Endodermal cell (in vitro differentiated cells): ENCODE measurements at regions not wholly inside any gene's neighbourhood (a gene's known extent, or its start where the extent isn't known, plus 50 kb on each side); places are given as distances from the start of the nearest gene placed in this dataset.

ENCODE experiments used
- DNase-seq: peaks from one replicate; pipeline ENCODE4 v3.0.0-alpha.2; 2017
- H3K27ac ChIP-seq: 2 replicates; pipeline ENCODE4 v1.5.1; 2013; ENCODE audit warnings: mild to moderate bottlenecking, low read depth, low read length, moderate library complexity
- H3K27me3 ChIP-seq: 2 replicates; pipeline ENCODE4 v1.6.1; 2013; ENCODE audit warnings: mild to moderate bottlenecking, low read length, moderate library complexity; ENCODE audit not compliant: insufficient read depth, control insufficient read depth, poor library complexity, severe bottlenecking
- H3K36me3 ChIP-seq: 2 replicates; pipeline ENCODE4 v1.7.0; 2013; ENCODE audit warnings: mild to moderate bottlenecking, low read length, moderate library complexity; ENCODE audit not compliant: control insufficient read depth, insufficient read depth
- H3K4me1 ChIP-seq: one replicate; pipeline ENCODE4 v1.7.0; 2013; ENCODE audit warnings: low read length; ENCODE audit not compliant: control insufficient read depth, insufficient read depth
- H3K4me3 ChIP-seq: 2 replicates; pipeline ENCODE4 v1.5.1; 2013; ENCODE audit warnings: mild to moderate bottlenecking, low read length, moderate library complexity
- H3K9ac ChIP-seq: 2 replicates; pipeline ENCODE4 v1.6.1; 2013; ENCODE audit warnings: mild to moderate bottlenecking, low read length, moderate library complexity; ENCODE audit not compliant: poor library complexity, severe bottlenecking; ENCODE audit errors: extremely low read depth
- H3K9me3 ChIP-seq: 2 replicates; pipeline ENCODE4 v1.6.1; 2013; ENCODE audit warnings: mild to moderate bottlenecking, low read length, moderate library complexity; ENCODE audit not compliant: control insufficient read depth
- H3K27ac Mint-ChIP-seq: 2 replicates; pipeline ENCODE4 v1.8.0; 2020; ENCODE audit warnings: mixed read lengths
- H3K27me3 Mint-ChIP-seq: 2 replicates; pipeline ENCODE4 v1.8.0; 2021; ENCODE audit warnings: mild to moderate bottlenecking, mixed read lengths; ENCODE audit not compliant: insufficient read depth
- H3K36me3 Mint-ChIP-seq: 2 replicates; pipeline ENCODE4 v1.8.0; 2020; ENCODE audit warnings: low read depth, mixed read lengths
- H3K4me1 Mint-ChIP-seq: 2 replicates; pipeline ENCODE4 v1.8.0; 2020; ENCODE audit warnings: mixed read lengths
- H3K4me3 Mint-ChIP-seq: 2 replicates; pipeline ENCODE4 v1.8.0; 2020; ENCODE audit warnings: mild to moderate bottlenecking, moderate library complexity, mixed read lengths
- H3K9me3 Mint-ChIP-seq: 2 replicates; pipeline ENCODE4 v1.8.0; 2020; ENCODE audit warnings: mild to moderate bottlenecking, mixed read lengths
- WGBS, 2 experiments: methylation state at CpG; one replicate each; pipeline versions ENCODE4 v1.1.5 to v1.1.7; 2013; ENCODE audit warnings: missing lambda C conversion rate in 2 of 2, mixed read lengths in 1 of 2; ENCODE audit not compliant: insufficient coverage in 1 of 2, insufficient read length in 1 of 2; 5-methylcytosine and 5-hydroxymethylcytosine counted together
- TF ChIP-seq, protein P1 (sequence below): fragments of 200-600 bp; sonication (generic); conservative IDR thresholded peaks from 2 replicates; pipeline ENCODE4 v1.5.0; 2021; ENCODE audit warnings: antibody characterized with exemption, mild to moderate bottlenecking

- Mint-ChIP-seq H3K4me3 (no peak overlapping the region), H3K4me1 (peaks cover 12% of the 10 kb centered on the region), H3K9me3 (peaks cover 11% of the 10 kb centered on the region), H3K27ac (no peak overlapping the region), H3K36me3 (no peaks in the 10 kb centered on the region), H3K27me3 (no peaks in the 10 kb centered on the region)
- WGBS, 2 experiments, result 90 to 94% methylated on average over 8 to 9 of the region's 9 CpGs
- Histone ChIP-seq H3K27me3 (no peaks in the 10 kb centered on the region), H3K36me3 (no peaks in the 10 kb centered on the region), H3K4me3 (no peak overlapping the region), H3K4me1 (no peaks in the 10 kb centered on the region), H3K9me3 (no peaks in the 10 kb centered on the region), H3K9ac (no peak overlapping the region), H3K27ac (no peak overlapping the region)
- no peak for DNase-seq
- TF ChIP-seq, protein P1, sequence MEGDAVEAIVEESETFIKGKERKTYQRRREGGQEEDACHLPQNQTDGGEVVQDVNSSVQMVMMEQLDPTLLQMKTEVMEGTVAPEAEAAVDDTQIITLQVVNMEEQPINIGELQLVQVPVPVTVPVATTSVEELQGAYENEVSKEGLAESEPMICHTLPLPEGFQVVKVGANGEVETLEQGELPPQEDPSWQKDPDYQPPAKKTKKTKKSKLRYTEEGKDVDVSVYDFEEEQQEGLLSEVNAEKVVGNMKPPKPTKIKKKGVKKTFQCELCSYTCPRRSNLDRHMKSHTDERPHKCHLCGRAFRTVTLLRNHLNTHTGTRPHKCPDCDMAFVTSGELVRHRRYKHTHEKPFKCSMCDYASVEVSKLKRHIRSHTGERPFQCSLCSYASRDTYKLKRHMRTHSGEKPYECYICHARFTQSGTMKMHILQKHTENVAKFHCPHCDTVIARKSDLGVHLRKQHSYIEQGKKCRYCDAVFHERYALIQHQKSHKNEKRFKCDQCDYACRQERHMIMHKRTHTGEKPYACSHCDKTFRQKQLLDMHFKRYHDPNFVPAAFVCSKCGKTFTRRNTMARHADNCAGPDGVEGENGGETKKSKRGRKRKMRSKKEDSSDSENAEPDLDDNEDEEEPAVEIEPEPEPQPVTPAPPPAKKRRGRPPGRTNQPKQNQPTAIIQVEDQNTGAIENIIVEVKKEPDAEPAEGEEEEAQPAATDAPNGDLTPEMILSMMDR, result no peak
Observed at GRCh38 chr3:46110701-46111493, 83.6 kb upstream of the XCR1 start.

DNA sequence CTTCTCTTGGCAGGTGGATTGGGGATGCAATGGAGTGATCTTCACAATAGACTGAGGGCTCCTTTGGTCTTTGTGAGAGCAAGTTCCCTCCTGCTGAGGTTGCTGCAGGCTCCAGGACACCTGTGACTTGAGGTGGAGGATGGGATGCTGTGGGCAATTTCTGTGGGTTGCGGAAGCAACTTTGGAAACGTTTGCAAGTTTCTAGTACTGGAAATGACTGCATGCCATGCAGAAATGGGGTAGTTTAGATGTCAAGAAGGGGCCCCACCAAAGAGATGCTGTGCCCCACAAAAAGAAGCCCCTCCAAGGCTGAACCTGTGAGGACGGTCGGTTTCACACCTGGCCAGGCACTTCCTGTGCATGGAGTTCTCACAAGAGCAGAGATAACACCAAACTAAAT, 80.4 kb upstream of the XCR1 start:
- no peak overlapping the region for H3K9ac ChIP-seq
- H3K4me3 ChIP-seq, result no peak overlapping the region
- Mint-ChIP-seq H3K4me1 (peaks cover 6% of the 10 kb centered on the region), H3K9me3 (no peaks in the 10 kb centered on the region), H3K4me3 (no peak overlapping the region), H3K27ac (no peak overlapping the region), H3K36me3 (no peaks in the 10 kb centered on the region), H3K27me3 (no peaks in the 10 kb centered on the region)
- no peak overlapping the region for H3K27ac ChIP-seq
- H3K9me3 ChIP-seq, result no peaks in the 10 kb centered on the region
- WGBS, 2 experiments, result 87 to 89% methylated on average over 3 to 4 of the region's 4 CpGs
- H3K27me3 ChIP-seq, result no peaks in the 10 kb centered on the region
- H3K4me1 ChIP-seq, result no peaks in the 10 kb centered on the region
- TF ChIP-seq, protein P1, result no peak
- no peak for DNase-seq
- no peaks in the 10 kb centered on the region for H3K36me3 ChIP-seq

DNA sequence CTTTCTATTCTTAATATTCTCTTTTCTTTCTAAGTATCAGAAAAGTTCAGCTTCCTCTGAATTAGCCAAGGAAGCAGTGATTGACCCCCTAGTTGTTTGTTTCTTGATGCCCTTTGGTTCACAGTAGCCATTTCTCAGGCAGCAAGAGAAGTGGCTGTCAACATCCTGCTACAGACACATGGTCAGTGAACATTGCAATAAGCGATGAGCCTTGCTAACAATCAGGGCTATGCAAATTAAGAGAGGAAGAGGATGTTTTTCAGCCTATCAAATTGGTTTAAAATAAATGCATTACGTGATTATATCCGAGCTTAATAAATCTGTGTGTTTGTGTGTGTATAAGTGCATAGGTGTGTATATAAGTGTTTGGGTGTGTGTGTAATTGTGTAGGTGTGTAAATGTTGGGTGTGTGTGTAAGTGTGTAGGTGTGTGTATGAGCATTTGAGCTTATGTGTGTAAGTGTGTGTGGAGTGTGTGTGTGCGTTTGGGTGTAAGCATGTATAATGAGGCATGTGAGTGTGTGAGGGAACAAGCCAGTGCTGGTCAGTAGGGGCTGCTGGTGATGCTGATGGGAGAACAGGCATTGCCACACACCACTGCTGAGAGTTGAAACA, 78.1 kb upstream of the XCR1 start:
- 91 to 100% methylated on average over 2 to 4 of the region's 4 CpGs for WGBS, 2 experiments
- Histone ChIP-seq H3K4me1 (no peaks in the 10 kb centered on the region), H3K4me3 (no peak overlapping the region), H3K9me3 (no peaks in the 10 kb centered on the region), H3K9ac (no peak overlapping the region), H3K27ac (no peak overlapping the region), H3K36me3 (no peaks in the 10 kb centered on the region), H3K27me3 (no peaks in the 10 kb centered on the region)
- H3K36me3 Mint-ChIP-seq, result no peaks in the 10 kb centered on the region
- H3K27me3 Mint-ChIP-seq, result no peaks in the 10 kb centered on the region
- no peak for DNase-seq
- H3K4me1 Mint-ChIP-seq, result peaks cover 6% of the 10 kb centered on the region
- H3K9me3 Mint-ChIP-seq, result peaks cover 3% of the 10 kb centered on the region
- H3K27ac Mint-ChIP-seq, result no peak overlapping the region
- TF ChIP-seq, protein P1, result no peak
- no peak overlapping the region for H3K4me3 Mint-ChIP-seq
